Adrenal gland (tissue), 9 donors: ENCODE measurements at regions not wholly inside any gene's neighbourhood (a gene's known extent, or its start where the extent isn't known, plus 50 kb on each side); places are given as distances from the start of the nearest gene placed in this dataset.

Experiments
- DNase-seq, 7 donors: peaks; one replicate each; pipeline ENCODE4 v3.0.0-alpha.2; 2019 to 2020
- H3K27ac ChIP-seq, 5 donors: fragments of 200-600 bp; sonication (generic) in 4 of 5; 1 replicate in 3 of 5; 2 replicates in 2 of 5; pipeline versions ENCODE4 v1.5.1 to v1.8.0; 2016 to 2020; ENCODE audit warnings: mild to moderate bottlenecking in 1 of 5
- H3K27me3 ChIP-seq: fragments of 200-600 bp; 2 replicates; pipeline ENCODE4 v1.8.0; 2021
- H3K36me3 ChIP-seq, 2 donors: fragments of 200-600 bp; replicated peaks in 1 of 2; 1 replicate in 1 of 2; 2 replicates in 1 of 2; pipeline versions ENCODE4 v1.5.1 to v1.8.0; 2018 to 2022
- H3K4me1 ChIP-seq, 2 donors: fragments of 200-600 bp; replicated peaks in 1 of 2; 1 replicate in 1 of 2; 2 replicates in 1 of 2; pipeline versions ENCODE4 v1.5.1 to v1.8.0; 2018 to 2021
- H3K4me3 ChIP-seq, 4 donors: fragments of 200-600 bp; sonication (generic) in 3 of 4; one replicate each; pipeline ENCODE4 v1.5.1; 2016 to 2018
- H3K9me3 ChIP-seq, 3 donors: fragments of 200-600 bp; sonication (generic) in 1 of 3; replicated peaks in 1 of 3; 1 replicate in 2 of 3; 2 replicates in 1 of 3; pipeline versions ENCODE4 v1.5.1 to v1.8.0; 2016 to 2021
- POLR2A ChIP-seq, 2 donors: fragments of 450-650 bp; IDR thresholded peaks; one replicate each; pipeline ENCODE4 v1.6.1; 2017; ENCODE audit warnings: antibody characterized with exemption in 2 of 2, mild to moderate bottlenecking in 2 of 2, moderate library complexity in 1 of 2
- WGBS, 4 donors: extraction: QIAGEN DNeasy Blood & Tissue Kit in 2 of 4; methylation state at CpG; one replicate each; pipeline versions ENCODE4 v1.1.5 to v1.1.7; 2013 to 2017; 5-methylcytosine and 5-hydroxymethylcytosine counted together
- intact Hi-C, 2 donors: fragments of 100-400 bp; cut with DNase I; formaldehyde crosslinking; loops; one replicate each; pipeline versions ENCODE4 v1.14.1 to v1.15.0; 2022 to 2023
- TF ChIP-seq, protein P1 (sequence below), 6 experiments: fragments of 450-650 bp in 4 of 6; fragments of 200-600 bp in 2 of 6; sonication (generic) in 1 of 6; IDR thresholded peaks; 1 replicate in 5 of 6; 2 replicates in 1 of 6; pipeline versions ENCODE4 v1.5.1 to v1.8.0; 2016 to 2021; ENCODE audit warnings: antibody characterized with exemption in 6 of 6, mild to moderate bottlenecking in 2 of 6, moderate library complexity in 1 of 6
- donor health status: healthy with polysubstance abuse.
- donor health status: Bipolar disorder and iron deficiency.
- donor health status: DM: yes; HTN: yes; CAD: no.
- donor health status: DM: no; HTN: no; CAD: no.
- donor health status: DM: no; HTN: no; CAD: no.

DNA sequence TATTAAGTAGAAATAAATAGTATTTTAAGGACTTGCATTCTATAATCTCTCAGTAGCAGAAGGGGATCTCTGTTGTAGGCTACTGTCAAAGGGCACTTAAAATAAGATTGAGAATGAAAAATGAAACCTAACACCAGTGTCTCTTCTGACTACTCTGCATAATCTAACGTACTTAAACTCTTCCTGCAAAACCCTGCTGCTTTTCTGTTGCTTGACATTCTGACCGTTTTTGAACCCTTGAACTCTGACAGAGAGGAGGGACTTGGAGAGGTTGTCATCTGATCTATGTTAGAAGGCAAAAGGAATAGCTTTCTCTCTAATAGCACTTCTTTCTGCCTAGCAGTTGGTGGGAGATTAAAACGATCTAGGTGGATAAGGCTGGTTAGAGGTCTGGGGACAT lies 204.6 kb downstream of the ZIC1 start:
- Histone ChIP-seq H3K9me3 (no peaks in the 10 kb centered on the region), H3K4me1 (no peaks in the 10 kb centered on the region), H3K27me3 (no peaks in the 10 kb centered on the region), H3K27ac (no peak overlapping the region), H3K4me3 (no peak overlapping the region), H3K36me3 (no peaks in the 10 kb centered on the region)
- TF ChIP-seq, protein P1, sequence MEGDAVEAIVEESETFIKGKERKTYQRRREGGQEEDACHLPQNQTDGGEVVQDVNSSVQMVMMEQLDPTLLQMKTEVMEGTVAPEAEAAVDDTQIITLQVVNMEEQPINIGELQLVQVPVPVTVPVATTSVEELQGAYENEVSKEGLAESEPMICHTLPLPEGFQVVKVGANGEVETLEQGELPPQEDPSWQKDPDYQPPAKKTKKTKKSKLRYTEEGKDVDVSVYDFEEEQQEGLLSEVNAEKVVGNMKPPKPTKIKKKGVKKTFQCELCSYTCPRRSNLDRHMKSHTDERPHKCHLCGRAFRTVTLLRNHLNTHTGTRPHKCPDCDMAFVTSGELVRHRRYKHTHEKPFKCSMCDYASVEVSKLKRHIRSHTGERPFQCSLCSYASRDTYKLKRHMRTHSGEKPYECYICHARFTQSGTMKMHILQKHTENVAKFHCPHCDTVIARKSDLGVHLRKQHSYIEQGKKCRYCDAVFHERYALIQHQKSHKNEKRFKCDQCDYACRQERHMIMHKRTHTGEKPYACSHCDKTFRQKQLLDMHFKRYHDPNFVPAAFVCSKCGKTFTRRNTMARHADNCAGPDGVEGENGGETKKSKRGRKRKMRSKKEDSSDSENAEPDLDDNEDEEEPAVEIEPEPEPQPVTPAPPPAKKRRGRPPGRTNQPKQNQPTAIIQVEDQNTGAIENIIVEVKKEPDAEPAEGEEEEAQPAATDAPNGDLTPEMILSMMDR (IDR thresholded peaks at IDR 0.05), result no peak
- no peak for TF ChIP-seq POLR2A (IDR thresholded peaks at IDR 0.05)
- no peak for DNase-seq
- WGBS, 4 donors, result 26 to 43% (median 38%) methylated on average over 3 of the region's 3 CpGs
- intact Hi-C loops, result no loop called here

DNA sequence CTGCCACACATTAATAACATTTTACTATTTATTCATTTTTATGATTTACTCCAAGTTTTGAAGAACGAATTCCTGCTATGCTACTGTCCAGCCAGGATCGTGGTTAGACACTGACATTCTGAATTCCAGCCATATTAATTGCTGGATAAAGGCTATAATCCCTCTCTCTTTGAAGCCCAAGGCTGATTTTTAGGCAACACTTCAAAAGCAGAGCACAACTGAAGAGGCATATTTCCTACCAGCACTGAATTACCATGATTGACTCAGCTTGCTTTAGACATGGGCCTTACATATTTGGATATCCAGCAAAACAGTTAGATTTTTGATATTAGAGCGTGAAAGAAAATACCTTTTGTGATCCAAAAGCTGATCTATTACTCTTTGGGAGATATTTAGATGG lies 205.0 kb downstream of the ZIC1 start:
- no peak for DNase-seq
- no peaks in the 10 kb centered on the region for H3K9me3 ChIP-seq
- no peak for TF ChIP-seq POLR2A (IDR thresholded peaks at IDR 0.05)
- TF ChIP-seq, protein P1 (IDR thresholded peaks at IDR 0.05), result no peak
- H3K4me3 ChIP-seq, result no peak overlapping the region
- H3K36me3 ChIP-seq, result no peaks in the 10 kb centered on the region
- 51 to 65% (median 60%) methylated on average over 3 of the region's 3 CpGs for WGBS, 4 donors
- H3K27ac ChIP-seq, result no peak overlapping the region
- no peaks in the 10 kb centered on the region for H3K27me3 ChIP-seq
- H3K4me1 ChIP-seq, result no peaks in the 10 kb centered on the region
- intact Hi-C loops, result no loop called here

DNA sequence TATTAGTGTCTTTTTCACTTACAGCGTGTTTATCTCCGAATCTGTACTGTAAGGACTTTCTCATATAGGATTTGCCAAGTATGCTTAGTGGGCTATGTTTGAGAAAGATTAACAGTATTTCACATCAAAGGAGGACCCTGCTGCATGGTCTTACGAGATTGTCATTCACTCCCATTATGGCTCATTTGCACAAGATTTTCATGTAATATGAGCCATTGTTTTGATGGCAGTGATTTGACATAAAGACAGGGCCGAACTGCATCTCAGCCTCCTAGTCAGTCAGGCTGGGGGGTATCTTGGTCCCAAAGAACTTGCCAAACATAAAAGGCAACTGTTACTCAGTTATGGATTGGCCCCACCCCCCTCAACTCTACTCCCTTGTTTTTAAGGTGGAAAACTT lies 205.9 kb downstream of the ZIC1 start:
- TF ChIP-seq, protein P1 (IDR thresholded peaks at IDR 0.05), result no peak
- no peak for TF ChIP-seq POLR2A (IDR thresholded peaks at IDR 0.05)
- intact Hi-C loops, result no loop called here
- Histone ChIP-seq H3K4me3 (no peak overlapping the region), H3K27ac (no peak overlapping the region), H3K36me3 (no peaks in the 10 kb centered on the region), H3K4me1 (no peaks in the 10 kb centered on the region), H3K27me3 (no peaks in the 10 kb centered on the region), H3K9me3 (no peaks in the 10 kb centered on the region)
- DNase-seq, result no peak
- 88 to 91% (median 90%) methylated on average over 4 of the region's 4 CpGs for WGBS, 4 donors

DNA sequence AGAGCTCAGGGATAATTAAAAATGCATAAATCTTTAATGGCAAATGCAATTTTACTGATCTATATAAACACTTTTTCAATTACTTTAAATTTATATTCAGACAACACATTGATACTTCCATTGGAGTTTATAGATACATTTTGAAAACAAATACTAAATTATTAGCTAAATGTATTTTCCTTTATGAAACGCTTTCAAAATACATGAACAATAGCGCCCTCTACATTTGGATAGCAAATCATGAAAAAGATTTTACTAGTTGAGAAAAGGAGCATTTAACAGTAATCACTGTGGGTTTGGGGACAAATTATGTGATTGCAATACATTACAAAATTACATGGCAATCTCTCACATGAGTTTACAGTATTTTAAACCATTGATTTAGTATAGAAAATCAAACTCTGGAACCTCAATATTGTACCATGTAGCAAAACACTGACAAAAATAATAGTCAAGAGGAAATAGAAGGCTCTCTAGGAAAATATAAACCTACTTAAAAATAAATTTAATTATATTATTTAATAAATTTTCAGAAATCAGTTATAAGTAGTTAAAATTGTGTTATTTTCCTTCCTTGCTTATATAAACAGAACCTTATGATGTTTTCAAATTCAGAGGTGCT lies 207.9 kb downstream of the ZIC1 start:
- WGBS, 4 donors, result 5 to 10% (median 8%) methylated on average over 2 of the region's 2 CpGs
- H3K36me3 ChIP-seq, result no peaks in the 10 kb centered on the region
- TF ChIP-seq POLR2A (IDR thresholded peaks at IDR 0.05), result no peak
- TF ChIP-seq, protein P1 (IDR thresholded peaks at IDR 0.05), result peak in 5 of 6 experiments; percentile 15 to 50 (median 31)
- H3K9me3 ChIP-seq, result no peaks in the 10 kb centered on the region
- no peak for DNase-seq
- no peak overlapping the region for H3K4me3 ChIP-seq
- H3K27ac ChIP-seq, result no peak overlapping the region
- H3K4me1 ChIP-seq, result no peaks in the 10 kb centered on the region
- H3K27me3 ChIP-seq, result no peaks in the 10 kb centered on the region
- intact Hi-C loops, result no loop called here
